Suprapubic skin (tissue), 4 donors: ENCODE measurements at regions not wholly inside any gene's neighbourhood (a gene's known extent, or its start where the extent isn't known, plus 50 kb on each side); places are given as distances from the start of the nearest gene placed in this dataset.

Experiments used
- DNase-seq, 2 donors: peaks; one replicate each; pipeline ENCODE4 v3.0.0-alpha.2; 2019; ENCODE audit warnings: low spot score in 2 of 2
- H3K27ac ChIP-seq: fragments of 200-600 bp; sonication (generic); one replicate; pipeline ENCODE4 v1.5.1; 2019
- H3K27me3 ChIP-seq: fragments of 200-600 bp; sonication (generic); one replicate; pipeline ENCODE4 v1.5.1; 2019
- H3K36me3 ChIP-seq: fragments of 200-600 bp; sonication (generic); one replicate; pipeline ENCODE4 v1.5.1; 2019
- H3K4me1 ChIP-seq: fragments of 200-600 bp; sonication (generic); one replicate; pipeline ENCODE4 v1.5.1; 2019
- H3K4me3 ChIP-seq: fragments of 200-600 bp; sonication (generic); one replicate; pipeline ENCODE4 v1.5.1; 2019; ENCODE audit warnings: mild to moderate bottlenecking
- H3K9me3 ChIP-seq: fragments of 200-600 bp; sonication (generic); one replicate; pipeline ENCODE4 v1.5.1; 2019
- EP300 ChIP-seq: sonication (generic); formaldehyde crosslinking; IDR thresholded peaks from one replicate; pipeline ENCODE4 v1.6.1; 2017; ENCODE audit warnings: antibody characterized with exemption
- POLR2A ChIP-seq, 2 donors: fragments of 450-650 bp; IDR thresholded peaks; one replicate each; pipeline ENCODE4 v1.6.1; 2017; ENCODE audit warnings: antibody characterized with exemption in 2 of 2, mild to moderate bottlenecking in 2 of 2, moderate library complexity in 2 of 2
- POLR2AphosphoS5 ChIP-seq, 3 donors: sonication (generic); formaldehyde crosslinking; IDR thresholded peaks; one replicate each; pipeline ENCODE4 v1.6.1; 2017; ENCODE audit warnings: antibody characterized with exemption in 3 of 3
- WGBS: methylation state at CpG from one replicate; pipeline ENCODE4 v1.1.5; 2018; 5-methylcytosine and 5-hydroxymethylcytosine counted together
- TF ChIP-seq, protein P1 (sequence below), 2 donors: fragments of 200-600 bp in 1 of 2; fragments of 450-650 bp in 1 of 2; sonication (generic) in 1 of 2; IDR thresholded peaks; one replicate each; pipeline ENCODE4 v1.5.1; 2016 to 2019; ENCODE audit warnings: antibody characterized with exemption in 2 of 2, mild to moderate bottlenecking in 1 of 2, moderate library complexity in 1 of 2

DNA sequence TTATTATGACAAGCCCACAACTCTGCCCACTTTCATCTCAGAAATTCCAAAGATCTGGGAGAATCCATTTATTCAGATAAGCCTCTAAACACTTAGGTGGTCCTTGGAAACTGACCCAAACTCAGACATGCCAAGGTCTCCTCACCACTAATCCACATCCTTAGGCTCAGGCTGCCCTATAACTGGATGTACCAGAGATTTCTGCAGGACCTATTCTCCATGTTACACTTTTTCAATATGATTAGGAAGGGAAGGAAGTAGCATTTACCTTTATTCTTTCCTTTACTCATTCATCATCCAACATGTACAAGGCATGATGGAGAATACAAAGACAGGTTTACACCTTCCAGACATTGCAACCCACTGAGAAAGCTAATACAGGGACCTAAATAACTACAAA lies 145.9 kb upstream of the BMP4 start:
- Histone ChIP-seq H3K27me3 (no peaks in the 10 kb centered on the region), H3K36me3 (no peaks in the 10 kb centered on the region), H3K9me3 (no peaks in the 10 kb centered on the region), H3K4me1 (peaks cover 12% of the 10 kb centered on the region), H3K4me3 (no peak overlapping the region), H3K27ac (no peak overlapping the region)
- no peak for TF ChIP-seq POLR2AphosphoS5 (IDR thresholded peaks at IDR 0.05)
- no peak for TF ChIP-seq POLR2A (IDR thresholded peaks at IDR 0.05)
- TF ChIP-seq, protein P1, sequence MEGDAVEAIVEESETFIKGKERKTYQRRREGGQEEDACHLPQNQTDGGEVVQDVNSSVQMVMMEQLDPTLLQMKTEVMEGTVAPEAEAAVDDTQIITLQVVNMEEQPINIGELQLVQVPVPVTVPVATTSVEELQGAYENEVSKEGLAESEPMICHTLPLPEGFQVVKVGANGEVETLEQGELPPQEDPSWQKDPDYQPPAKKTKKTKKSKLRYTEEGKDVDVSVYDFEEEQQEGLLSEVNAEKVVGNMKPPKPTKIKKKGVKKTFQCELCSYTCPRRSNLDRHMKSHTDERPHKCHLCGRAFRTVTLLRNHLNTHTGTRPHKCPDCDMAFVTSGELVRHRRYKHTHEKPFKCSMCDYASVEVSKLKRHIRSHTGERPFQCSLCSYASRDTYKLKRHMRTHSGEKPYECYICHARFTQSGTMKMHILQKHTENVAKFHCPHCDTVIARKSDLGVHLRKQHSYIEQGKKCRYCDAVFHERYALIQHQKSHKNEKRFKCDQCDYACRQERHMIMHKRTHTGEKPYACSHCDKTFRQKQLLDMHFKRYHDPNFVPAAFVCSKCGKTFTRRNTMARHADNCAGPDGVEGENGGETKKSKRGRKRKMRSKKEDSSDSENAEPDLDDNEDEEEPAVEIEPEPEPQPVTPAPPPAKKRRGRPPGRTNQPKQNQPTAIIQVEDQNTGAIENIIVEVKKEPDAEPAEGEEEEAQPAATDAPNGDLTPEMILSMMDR (IDR thresholded peaks at IDR 0.05), result no peak
- TF ChIP-seq EP300, result no peak
- DNase-seq, result no peak

DNA sequence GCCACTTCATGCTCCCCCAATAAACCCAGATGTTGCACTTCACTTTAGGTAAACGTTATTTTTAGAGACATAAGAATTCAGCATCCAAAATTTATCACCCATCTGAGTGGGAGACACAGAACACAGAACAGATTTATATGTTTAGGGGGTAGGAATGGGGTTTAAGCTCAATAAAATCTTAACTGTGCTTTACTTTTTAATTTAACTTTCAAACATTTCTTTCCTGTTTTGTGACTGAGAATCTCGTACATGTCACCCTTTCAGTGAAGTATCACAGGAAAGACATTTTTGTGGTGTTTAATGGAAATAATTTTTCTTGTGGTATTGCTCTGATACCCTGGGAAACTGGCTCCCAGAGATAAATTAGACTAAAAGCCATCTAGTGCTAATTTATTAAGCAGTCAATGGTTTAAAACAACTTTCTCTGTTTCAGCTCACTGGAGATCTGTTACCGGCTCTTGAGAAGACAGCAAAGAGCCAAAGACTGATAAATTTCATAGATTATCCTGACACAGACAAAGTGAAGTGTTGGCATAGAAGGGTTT lies 148.0 kb upstream of the BMP4 start:
- no peak overlapping the region for H3K27ac ChIP-seq
- WGBS, result 72% methylated on average over 3 of the region's 3 CpGs
- no peak for TF ChIP-seq EP300
- no peak for TF ChIP-seq POLR2A (IDR thresholded peaks at IDR 0.05)
- TF ChIP-seq POLR2AphosphoS5 (IDR thresholded peaks at IDR 0.05), result no peak
- TF ChIP-seq, protein P1 (IDR thresholded peaks at IDR 0.05), result no peak

DNA sequence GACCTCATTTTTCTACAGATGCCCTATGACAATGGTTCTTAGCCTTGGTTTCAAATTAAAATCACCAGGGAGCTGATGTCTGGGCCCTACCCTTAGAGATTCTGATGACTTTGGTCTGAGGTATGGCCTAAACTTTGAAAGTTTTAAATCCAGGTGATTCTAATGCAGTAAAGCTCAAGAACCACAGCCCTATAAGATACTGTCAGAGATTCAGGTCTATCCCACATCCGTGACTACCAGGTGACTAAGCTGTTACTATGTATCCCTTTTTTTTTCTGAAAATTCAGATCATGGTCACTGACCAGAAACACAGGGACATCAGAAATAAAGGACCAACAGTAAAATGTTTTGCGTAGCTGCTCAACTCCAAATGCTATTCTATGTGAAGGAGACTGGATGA lies 148.8 kb upstream of the BMP4 start:
- Histone ChIP-seq H3K4me3 (no peak overlapping the region), H3K9me3 (no peaks in the 10 kb centered on the region), H3K27me3 (no peaks in the 10 kb centered on the region), H3K4me1 (peaks cover 18% of the 10 kb centered on the region), H3K27ac (no peak overlapping the region), H3K36me3 (no peaks in the 10 kb centered on the region)
- TF ChIP-seq EP300 (no peak), POLR2AphosphoS5 (IDR thresholded peaks at IDR 0.05) (no peak), POLR2A (IDR thresholded peaks at IDR 0.05) (no peak)
- TF ChIP-seq, protein P1 (IDR thresholded peaks at IDR 0.05), result no peak
- no peak for DNase-seq
- 93% methylated on average over 2 of the region's 2 CpGs for WGBS

More for the DNA sequence above, 148.0 kb upstream of the BMP4 start:
- H3K9me3 ChIP-seq, result no peaks in the 10 kb centered on the region
- DNase-seq, result no peak
- H3K4me3 ChIP-seq, result no peak overlapping the region
- H3K27me3 ChIP-seq, result no peaks in the 10 kb centered on the region
- peaks cover 18% of the 10 kb centered on the region for H3K4me1 ChIP-seq
- no peaks in the 10 kb centered on the region for H3K36me3 ChIP-seq

DNA sequence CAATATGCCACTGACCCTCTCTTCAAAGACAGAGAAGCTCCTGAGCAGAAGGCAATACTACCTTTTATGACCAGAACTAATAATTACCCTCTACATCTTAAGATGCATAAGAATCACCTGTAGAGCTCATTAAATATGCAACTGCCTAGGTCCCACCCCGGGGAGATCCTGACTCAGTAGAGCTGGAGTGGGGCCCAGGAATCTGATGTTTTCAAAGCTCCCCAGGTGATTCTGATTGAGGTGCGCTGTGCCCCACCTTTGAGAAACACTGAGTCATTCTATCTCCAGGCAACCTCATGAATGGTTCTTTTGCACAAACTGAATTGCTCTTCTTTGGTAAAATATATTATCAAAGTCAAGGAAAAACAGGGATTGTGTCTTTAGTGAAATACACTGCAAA lies 149.3 kb upstream of the BMP4 start:
- H3K27ac ChIP-seq, result no peak overlapping the region

DNA sequence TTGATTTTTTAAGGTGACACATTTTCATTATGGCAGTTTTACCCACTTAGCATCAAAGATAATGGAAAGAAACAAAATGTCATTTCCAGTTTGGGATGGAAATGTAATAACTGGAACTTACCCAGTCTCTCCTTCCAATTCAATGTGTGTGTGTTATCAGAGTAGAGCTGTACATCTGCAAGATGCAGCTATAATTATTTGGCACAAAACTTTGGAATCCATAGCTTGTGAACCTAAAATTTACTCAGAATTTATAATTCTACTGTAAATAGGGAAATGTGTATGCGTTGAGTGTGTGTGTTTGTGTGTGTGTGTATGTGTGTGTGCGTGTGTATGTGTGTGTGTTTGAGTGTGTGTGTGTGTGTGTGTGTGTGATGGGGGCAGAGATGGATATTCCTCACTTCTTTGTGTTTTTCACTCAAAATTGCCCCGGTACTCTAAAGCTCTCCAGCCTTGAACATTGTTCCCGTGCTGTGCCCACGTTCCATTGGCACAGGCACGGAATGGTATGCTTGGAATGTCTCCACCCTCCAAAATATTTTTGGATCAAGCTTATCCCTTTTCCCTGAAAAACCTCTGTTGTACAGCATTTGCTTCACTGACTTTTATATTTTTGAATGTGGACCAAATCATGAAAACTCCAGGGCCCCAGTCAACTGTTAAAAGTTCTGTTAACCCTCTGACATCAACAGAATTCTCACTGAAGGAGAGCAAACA lies 150.2 kb upstream of the BMP4 start:
- no peaks in the 10 kb centered on the region for H3K36me3 ChIP-seq
- peaks cover 18% of the 10 kb centered on the region for H3K4me1 ChIP-seq
- 35% methylated on average over 6 of the region's 6 CpGs for WGBS
- no peak for DNase-seq
- no peak overlapping the region for H3K4me3 ChIP-seq
- no peaks in the 10 kb centered on the region for H3K9me3 ChIP-seq
- no peak overlapping the region for H3K27ac ChIP-seq
- H3K27me3 ChIP-seq, result no peaks in the 10 kb centered on the region
- TF ChIP-seq EP300 (no peak), POLR2A (IDR thresholded peaks at IDR 0.05) (no peak), POLR2AphosphoS5 (IDR thresholded peaks at IDR 0.05) (no peak)
- TF ChIP-seq, protein P1 (IDR thresholded peaks at IDR 0.05), result no peak

More for the DNA sequence above, 149.3 kb upstream of the BMP4 start:
- H3K4me3 ChIP-seq, result no peak overlapping the region
- no peaks in the 10 kb centered on the region for H3K27me3 ChIP-seq
- TF ChIP-seq POLR2AphosphoS5 (IDR thresholded peaks at IDR 0.05) (no peak), POLR2A (IDR thresholded peaks at IDR 0.05) (no peak), EP300 (no peak)
- TF ChIP-seq, protein P1 (IDR thresholded peaks at IDR 0.05), result no peak
- no peak for DNase-seq
- 27% methylated on average over 2 of the region's 2 CpGs for WGBS
- H3K4me1 ChIP-seq, result peaks cover 18% of the 10 kb centered on the region
- no peaks in the 10 kb centered on the region for H3K36me3 ChIP-seq
- H3K9me3 ChIP-seq, result no peaks in the 10 kb centered on the region
